Sigmoid colon (tissue), 6 donors: ENCODE measurements at regions not wholly inside any gene's neighbourhood (a gene's known extent, or its start where the extent isn't known, plus 50 kb on each side); places are given as distances from the start of the nearest gene placed in this dataset.

Source experiments
- DNase-seq: peaks from one replicate; pipeline ENCODE4 v3.0.0-alpha.2; 2019
- H3K27ac ChIP-seq, 4 donors: fragments of 200-600 bp; sonication (generic); one replicate each; pipeline ENCODE4 v1.5.1; 2016 to 2019; ENCODE audit warnings: mild to moderate bottlenecking in 1 of 4
- H3K27me3 ChIP-seq, 3 donors: fragments of 200-600 bp; sonication (generic); one replicate each; pipeline ENCODE4 v1.5.1; 2019; ENCODE audit warnings: mild to moderate bottlenecking in 1 of 3
- H3K36me3 ChIP-seq, 4 donors: fragments of 200-600 bp; sonication (generic); one replicate each; pipeline ENCODE4 v1.5.1; 2016 to 2019
- H3K4me1 ChIP-seq, 4 donors: fragments of 200-600 bp; sonication (generic); one replicate each; pipeline ENCODE4 v1.5.1; 2017 to 2019
- H3K4me3 ChIP-seq, 4 donors: fragments of 200-600 bp; sonication (generic); one replicate each; pipeline ENCODE4 v1.5.1; 2017 to 2019; ENCODE audit warnings: mild to moderate bottlenecking in 2 of 4, moderate library complexity in 1 of 4
- H3K9me3 ChIP-seq, 4 donors: fragments of 200-600 bp in 3 of 4; sonication (generic) in 3 of 4; one replicate each; pipeline versions ENCODE4 v1.5.1 to v1.6.1; 2013 to 2019
- CTCF ChIP-seq, 4 experiments: fragments of 450-650 bp in 3 of 4; fragments of 200-600 bp in 1 of 4; IDR thresholded peaks; one replicate each; pipeline ENCODE4 v1.5.1; 2016 to 2019; ENCODE audit warnings: antibody characterized with exemption in 4 of 4, mild to moderate bottlenecking in 3 of 4, moderate library complexity in 2 of 4
- EP300 ChIP-seq, 4 donors: sonication (generic); formaldehyde crosslinking; IDR thresholded peaks; one replicate each; pipeline ENCODE4 v1.6.1; 2017; ENCODE audit warnings: antibody characterized with exemption in 4 of 4
- POLR2A ChIP-seq, 2 donors: fragments of 450-650 bp; IDR thresholded peaks; one replicate each; pipeline ENCODE4 v1.6.1; 2016; ENCODE audit warnings: antibody characterized with exemption in 2 of 2, mild to moderate bottlenecking in 2 of 2, moderate library complexity in 2 of 2
- POLR2AphosphoS5 ChIP-seq, 4 donors: sonication (generic); formaldehyde crosslinking; IDR thresholded peaks; one replicate each; pipeline ENCODE4 v1.6.1; 2017; ENCODE audit warnings: antibody characterized with exemption in 4 of 4
- WGBS, 2 donors: extraction: QIAGEN DNeasy Blood & Tissue Kit; methylation state at CpG; one replicate each; pipeline ENCODE4 v1.1.7; 2013; 5-methylcytosine and 5-hydroxymethylcytosine counted together
- intact Hi-C: fragments of 100-400 bp; cut with DNase I; formaldehyde crosslinking; loops from one replicate; pipeline ENCODE4 v1.15.1; 2023
- donor health status: healthy with polysubstance abuse.
- donor health status: healthy.

- no peak overlapping the region for H3K27ac ChIP-seq
- WGBS, 2 donors: 82 to 84% methylated on average over 3 of the region's 3 CpGs
- H3K4me3 ChIP-seq: no peak overlapping the region
- TF ChIP-seq CTCF (IDR thresholded peaks at IDR 0.05) (no peak), POLR2A (IDR thresholded peaks at IDR 0.05) (no peak), EP300 (IDR thresholded peaks at IDR 0.05) (no peak), POLR2AphosphoS5 (IDR thresholded peaks at IDR 0.05) (no peak)
- no peaks in the 10 kb centered on the region for H3K27me3 ChIP-seq
- no peak for DNase-seq
- intact Hi-C loops: no loop called here
- no peaks in the 10 kb centered on the region for H3K36me3 ChIP-seq
- no peaks in the 10 kb centered on the region for H3K9me3 ChIP-seq
- H3K4me1 ChIP-seq: no peaks in the 10 kb centered on the region
These were observed 538.2 kb downstream of the GLUD2 start for GRCh38 chrX:121585626-121586025.

GRCh38 chrX:121592884-121593283, 545.5 kb downstream of the GLUD2 start:
- H3K27me3 ChIP-seq: no peaks in the 10 kb centered on the region
- H3K36me3 ChIP-seq: no peaks in the 10 kb centered on the region
- no peak for DNase-seq
- no peak overlapping the region for H3K27ac ChIP-seq
- no peaks in the 10 kb centered on the region for H3K4me1 ChIP-seq
- intact Hi-C loops: no loop called here
- H3K4me3 ChIP-seq: no peak overlapping the region
- 67 to 84% methylated on average over 3 of the region's 3 CpGs for WGBS, 2 donors
- no peak for TF ChIP-seq POLR2AphosphoS5 (IDR thresholded peaks at IDR 0.05)
- no peaks in the 10 kb centered on the region for H3K9me3 ChIP-seq

- H3K4me1 ChIP-seq: no peaks in the 10 kb centered on the region
- no peaks in the 10 kb centered on the region for H3K27me3 ChIP-seq
- TF ChIP-seq POLR2A (IDR thresholded peaks at IDR 0.05) (no peak), CTCF (IDR thresholded peaks at IDR 0.05) (no peak), EP300 (IDR thresholded peaks at IDR 0.05) (no peak), POLR2AphosphoS5 (IDR thresholded peaks at IDR 0.05) (no peak)
- intact Hi-C loops: no loop called here
- WGBS, 2 donors: 85 to 91% methylated on average over 2 of the region's 2 CpGs
- no peaks in the 10 kb centered on the region for H3K9me3 ChIP-seq
- no peak for DNase-seq
- H3K27ac ChIP-seq: no peak overlapping the region
- H3K36me3 ChIP-seq: no peaks in the 10 kb centered on the region
- no peak overlapping the region for H3K4me3 ChIP-seq
These were observed 550.9 kb downstream of the GLUD2 start for GRCh38 chrX:121598356-121598755.

- no peaks in the 10 kb centered on the region for H3K27me3 ChIP-seq
- H3K36me3 ChIP-seq: no peaks in the 10 kb centered on the region
- no peaks in the 10 kb centered on the region for H3K4me1 ChIP-seq
- H3K4me3 ChIP-seq: no peak overlapping the region
- no peak overlapping the region for H3K27ac ChIP-seq
- intact Hi-C loops: no loop called here
- TF ChIP-seq EP300 (IDR thresholded peaks at IDR 0.05) (no peak), CTCF (IDR thresholded peaks at IDR 0.05) (no peak), POLR2A (IDR thresholded peaks at IDR 0.05) (no peak), POLR2AphosphoS5 (IDR thresholded peaks at IDR 0.05) (no peak)
- 88 to 99% methylated on average over 2 of the region's 2 CpGs for WGBS, 2 donors
- no peak for DNase-seq
- H3K9me3 ChIP-seq: no peaks in the 10 kb centered on the region
These were observed 587.7 kb downstream of the GLUD2 start for GRCh38 chrX:121635141-121635540.

GRCh38 chrX:121639781-121640180, 592.4 kb downstream of the GLUD2 start:
- no peak overlapping the region for H3K4me3 ChIP-seq
- H3K27ac ChIP-seq: no peak overlapping the region
- no peak for TF ChIP-seq POLR2AphosphoS5 (IDR thresholded peaks at IDR 0.05)
- no peak for TF ChIP-seq POLR2A (IDR thresholded peaks at IDR 0.05)
- no peak for TF ChIP-seq EP300 (IDR thresholded peaks at IDR 0.05)
- no peak for TF ChIP-seq CTCF (IDR thresholded peaks at IDR 0.05)
- intact Hi-C loops: no loop called here
- no peak for DNase-seq
- H3K9me3 ChIP-seq: no peaks in the 10 kb centered on the region
- H3K27me3 ChIP-seq: no peaks in the 10 kb centered on the region
- no peaks in the 10 kb centered on the region for H3K36me3 ChIP-seq
- H3K4me1 ChIP-seq: no peaks in the 10 kb centered on the region
